Retina (tissue), 1 donor: ENCODE measurements at regions not wholly inside any gene's neighbourhood (a gene's known extent, or its start where the extent isn't known, plus 50 kb on each side); places are given as distances from the start of the nearest gene placed in this dataset.
"Not testable (repeated sequence)": the region's sequence is repeated elsewhere in the genome, so short reads cannot be mapped to it uniquely, and the experiment has no call there.

Source experiments
- DNase-seq: peaks from one replicate; pipeline ENCODE4 v3.0.0-alpha.2; 2016

- no peak for DNase-seq
Measured at GRCh38 chr5:82596451-82596850, 318.3 kb upstream of the RPS23 start.

- no peak for DNase-seq
Measured at GRCh38 chr5:82595113-82595512, 317.0 kb upstream of the RPS23 start.

GRCh38 chr5:82594097-82594496 lies 315.9 kb upstream of the RPS23 start:
- DNase-seq = no peak

- DNase-seq = no peak
Measured at GRCh38 chr5:82593481-82593880, 315.3 kb upstream of the RPS23 start.

- DNase-seq = no peak
Measured at GRCh38 chr5:82591021-82591515, 312.9 kb upstream of the RPS23 start.

- no peak for DNase-seq
Measured at GRCh38 chr5:82590112-82590511, 312.0 kb upstream of the RPS23 start.

GRCh38 chr5:82586661-82587310 lies 308.6 kb upstream of the RPS23 start:
- no peak for DNase-seq

- DNase-seq = no peak
Measured at GRCh38 chr5:82586181-82586580, 308.0 kb upstream of the RPS23 start.

GRCh38 chr5:82584631-82585030 lies 306.5 kb upstream of the RPS23 start:
- DNase-seq = no peak

- DNase-seq = not testable (repeated sequence)
Measured at GRCh38 chr5:82583331-82583730, 305.2 kb upstream of the RPS23 start.

GRCh38 chr5:82564963-82565362 lies 286.8 kb upstream of the RPS23 start:
- DNase-seq = no peak

GRCh38 chr5:82563745-82564144 lies 285.6 kb upstream of the RPS23 start:
- DNase-seq = no peak

GRCh38 chr5:82562696-82563240 lies 284.6 kb upstream of the RPS23 start:
- DNase-seq = no peak

- no peak for DNase-seq
Measured at GRCh38 chr5:82561797-82562196, 283.6 kb upstream of the RPS23 start.

- DNase-seq = no peak
Measured at GRCh38 chr5:82560969-82561368, 282.8 kb upstream of the RPS23 start.

- DNase-seq = no peak
Measured at GRCh38 chr5:82560561-82560960, 282.4 kb upstream of the RPS23 start.

GRCh38 chr5:82551840-82552385 lies 273.8 kb upstream of the RPS23 start:
- no peak for DNase-seq

- DNase-seq = no peak
Measured at GRCh38 chr5:82551192-82551591, 273.0 kb upstream of the RPS23 start.

- no peak for DNase-seq
Measured at GRCh38 chr5:82549263-82549662, 271.1 kb upstream of the RPS23 start.

- DNase-seq = no peak
Measured at GRCh38 chr5:82544004-82544403, 265.9 kb upstream of the RPS23 start.

GRCh38 chr5:82540301-82540700 lies 262.1 kb upstream of the RPS23 start:
- no peak for DNase-seq

GRCh38 chr5:82538339-82539034 lies 260.3 kb upstream of the RPS23 start:
- DNase-seq = no peak

GRCh38 chr5:82537687-82538306 lies 259.6 kb upstream of the RPS23 start:
- DNase-seq = no peak

- no peak for DNase-seq
Measured at GRCh38 chr5:82534986-82535385, 256.8 kb upstream of the RPS23 start.
